ENCODE measurements at regions not wholly inside any gene's neighbourhood (a gene's known extent, or its start where the extent isn't known, plus 50 kb on each side); places are given as distances from the start of the nearest gene placed in this dataset.

GRCh38 chr20:24118441-24119175 is 130.0 kb upstream of the GGTLC1 start:
- TF ChIP-seq CTCF (IDR thresholded peaks at IDR 0.05) (no peak), POLR2A (IDR thresholded peaks at IDR 0.05) (no peak)

Measured in thyroid gland (tissue), 4 donors.